HAP-1 (cell line): ENCODE measurements at regions not wholly inside any gene's neighbourhood (a gene's known extent, or its start where the extent isn't known, plus 50 kb on each side); places are given as distances from the start of the nearest gene placed in this dataset.
A peak's percentile ranks its signal among the peaks of the same experiment; 100 is the strongest.

Source experiments
- DNase-seq, 2 experiments: peaks; one replicate each; pipeline ENCODE4 v3.0.0-alpha.2; 2016 to 2020; ENCODE audit warnings: low spot score in 2 of 2
- H3K27me3 ChIP-seq: fragments of 250-450 bp; sonication (Bioruptor Pico); 2 replicates; pipeline ENCODE4 v1.5.1; 2020; ENCODE audit warnings: low read depth, mild to moderate bottlenecking, moderate library complexity
- H3K36me3 ChIP-seq: fragments of 250-450 bp; sonication (Bioruptor Pico); replicated peaks from 2 replicates; pipeline ENCODE4 v1.5.1; 2020; ENCODE audit warnings: mild to moderate bottlenecking
- H3K4me1 ChIP-seq: fragments of 250-450 bp; sonication (Bioruptor Pico); 2 replicates; pipeline ENCODE4 v1.5.1; 2020; ENCODE audit warnings: mild to moderate bottlenecking
- H3K4me3 ChIP-seq: fragments of 250-450 bp; sonication (Bioruptor Pico); 2 replicates; pipeline ENCODE4 v1.5.1; 2020; ENCODE audit warnings: mild to moderate bottlenecking, moderate library complexity
- H3K9me3 ChIP-seq: fragments of 250-450 bp; sonication (Bioruptor Pico); 2 replicates; pipeline ENCODE4 v1.5.1; 2020; ENCODE audit warnings: mild to moderate bottlenecking, moderate library complexity
- in situ Hi-C: fragments of 300-500 bp; cut with MboI; formaldehyde crosslinking; loops from 3 replicates; pipeline ENCODE4 v1.14.3; 2020; ENCODE audit warnings: low sequenced_read_pairs, inconsistent platforms, mixed read lengths

DNA sequence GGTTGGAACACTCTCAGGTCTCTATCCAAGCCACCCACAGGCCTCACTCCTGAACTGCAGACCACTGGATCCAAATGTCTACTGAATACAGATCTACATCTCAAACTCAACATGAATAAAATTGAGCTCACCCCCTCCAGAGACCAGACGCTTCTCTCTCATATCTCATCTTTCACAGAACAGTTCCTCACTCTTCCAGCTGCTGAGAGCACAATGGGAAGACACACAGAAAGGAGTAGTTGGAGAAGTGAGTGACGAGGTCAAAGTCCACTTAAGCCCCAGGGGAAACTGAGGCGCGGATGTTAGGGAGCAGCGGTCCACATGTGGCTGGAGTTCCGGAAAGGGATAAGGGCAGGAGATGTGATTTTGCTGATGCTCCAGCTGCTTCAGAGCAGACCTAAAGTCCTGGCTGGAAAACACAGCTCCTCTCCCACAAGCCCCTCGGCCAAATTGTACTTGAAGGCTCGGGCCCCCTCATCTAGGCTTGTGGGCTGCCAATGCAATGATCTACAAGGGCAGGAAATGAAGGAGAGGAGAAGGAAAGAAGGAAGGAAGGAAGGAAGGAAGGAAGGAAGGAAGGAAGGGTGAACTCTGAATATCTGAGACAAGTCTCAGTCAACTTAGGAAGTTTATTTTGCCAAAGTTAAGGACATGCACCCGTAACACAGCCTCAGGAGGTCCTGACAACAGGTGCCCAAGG, 211.2 kb upstream of the TLE3 start:
- H3K9me3 ChIP-seq, result no peaks in the 10 kb centered on the region
- no peak overlapping the region for H3K4me3 ChIP-seq
- H3K4me1 ChIP-seq, result no peaks in the 10 kb centered on the region
- H3K27me3 ChIP-seq, result 0 out of 2 replicates have a peak, but pooled peaks cover 10% of the 10 kb centered on the region
- in situ Hi-C loops, result no loop called here
- no peak for DNase-seq
- no peaks in the 10 kb centered on the region for H3K36me3 ChIP-seq

DNA sequence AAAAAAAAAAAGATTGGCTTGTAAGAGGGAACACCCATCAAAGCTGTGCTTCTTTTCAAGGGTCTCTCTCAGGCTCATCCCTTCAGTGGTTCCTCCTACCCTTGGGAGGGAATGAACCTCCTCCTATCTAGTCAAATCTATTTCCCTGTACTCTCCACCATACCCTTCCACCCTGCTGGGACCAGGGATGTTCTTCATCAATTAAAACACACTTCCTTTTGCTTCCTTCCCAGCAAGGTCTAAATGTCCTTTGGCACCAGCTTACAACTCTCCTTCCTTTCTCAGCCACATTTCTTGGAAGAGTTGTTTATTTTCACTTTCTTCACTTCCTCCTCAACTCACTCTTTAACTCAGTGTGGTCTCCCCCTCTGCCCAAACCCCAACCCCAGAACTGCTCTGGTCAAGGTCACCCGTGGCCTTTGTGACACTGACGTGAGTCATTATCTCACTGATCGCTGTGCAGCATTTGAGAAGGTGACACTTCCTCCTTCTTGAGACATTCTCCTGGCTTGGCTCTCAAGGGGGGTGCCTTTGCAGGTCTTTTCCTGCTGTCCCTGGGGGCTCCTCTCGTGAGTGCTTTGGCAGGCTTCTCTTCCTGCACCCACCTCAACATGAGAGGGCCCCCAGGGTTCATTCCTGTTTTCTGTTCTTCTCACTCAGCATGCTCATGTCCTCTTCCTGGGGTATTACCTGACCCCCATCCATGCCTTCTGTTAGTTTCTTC, 210.5 kb upstream of the TLE3 start:
- in situ Hi-C loops, result no loop called here
- H3K36me3 ChIP-seq, result no peaks in the 10 kb centered on the region
- H3K4me3 ChIP-seq, result no peak overlapping the region
- no peaks in the 10 kb centered on the region for H3K4me1 ChIP-seq
- H3K27me3 ChIP-seq, result 0 out of 2 replicates have a peak, but pooled peaks cover 10% of the 10 kb centered on the region
- H3K9me3 ChIP-seq, result no peaks in the 10 kb centered on the region
- no peak for DNase-seq

DNA sequence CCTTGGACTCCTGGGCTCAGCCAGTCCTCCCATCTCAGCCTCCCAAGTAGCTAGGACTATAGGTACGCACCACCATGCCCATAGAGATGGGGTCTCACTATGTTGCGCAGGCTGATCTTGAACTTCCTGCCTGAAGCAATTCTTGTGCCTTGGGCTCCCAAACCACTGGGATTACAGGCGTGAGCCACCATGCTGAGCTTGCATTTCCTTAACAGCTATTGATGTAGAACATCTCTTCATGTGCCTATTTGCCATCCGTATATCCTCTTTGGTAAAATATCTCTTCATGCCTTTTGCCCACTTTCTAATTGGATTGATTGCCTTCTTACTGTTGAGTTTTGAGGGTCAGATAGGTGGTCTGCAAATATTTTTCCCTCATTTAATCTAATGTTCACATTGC, 208.9 kb upstream of the TLE3 start:
- H3K4me1 ChIP-seq, result no peaks in the 10 kb centered on the region
- in situ Hi-C loops, result no loop called here
- H3K9me3 ChIP-seq, result no peaks in the 10 kb centered on the region
- 0 out of 2 replicates have a peak, but pooled peaks cover 8% of the 10 kb centered on the region for H3K27me3 ChIP-seq
- H3K4me3 ChIP-seq, result no peak overlapping the region
- no peaks in the 10 kb centered on the region for H3K36me3 ChIP-seq
- DNase-seq, result peak in 1 of 2 experiments; percentile 2

DNA sequence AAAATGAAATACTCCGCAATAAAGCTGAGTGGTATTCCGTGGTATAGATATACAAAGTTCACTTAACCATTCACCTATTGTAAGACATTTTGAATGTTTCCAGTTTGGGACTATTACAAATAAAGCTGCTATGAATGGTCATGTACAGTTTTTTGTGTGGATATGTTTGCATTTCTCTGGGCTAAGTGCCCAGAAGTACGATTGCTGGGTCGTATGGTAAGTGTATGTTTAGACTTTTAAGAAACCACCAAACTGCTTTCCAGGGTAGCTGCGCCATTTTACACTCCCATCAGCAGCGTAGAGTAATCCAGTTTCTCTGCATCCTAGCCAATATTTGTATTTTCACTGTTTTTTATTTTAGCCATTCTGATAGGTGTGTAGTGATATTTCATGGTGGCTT, 208.4 kb upstream of the TLE3 start:
- in situ Hi-C loops, result no loop called here
- Histone ChIP-seq H3K4me3 (no peak overlapping the region), H3K27me3 (0 out of 2 replicates have a peak, but pooled peaks cover 6% of the 10 kb centered on the region), H3K36me3 (no peaks in the 10 kb centered on the region), H3K9me3 (no peaks in the 10 kb centered on the region), H3K4me1 (no peaks in the 10 kb centered on the region)
- no peak for DNase-seq

DNA sequence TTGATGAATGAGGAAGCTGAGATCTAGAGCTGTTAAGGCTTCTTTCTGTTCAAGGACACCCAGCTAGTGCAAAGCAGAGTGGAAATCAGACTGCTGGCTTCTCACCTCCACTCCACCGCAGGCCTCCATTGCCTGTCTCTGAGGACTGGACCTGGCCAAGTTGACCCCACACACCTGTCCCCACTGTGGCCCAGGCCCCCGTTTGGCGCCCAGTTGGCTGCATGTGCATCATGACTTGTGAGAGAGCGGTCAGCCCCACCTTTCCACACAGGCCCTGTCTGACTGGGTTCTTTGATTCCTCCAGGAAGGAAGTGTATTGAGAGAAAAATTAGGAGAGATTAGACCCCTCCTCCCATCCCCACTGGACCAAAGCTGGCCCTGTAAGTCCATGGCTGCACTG, 206.3 kb upstream of the TLE3 start:
- no peak for DNase-seq

DNA sequence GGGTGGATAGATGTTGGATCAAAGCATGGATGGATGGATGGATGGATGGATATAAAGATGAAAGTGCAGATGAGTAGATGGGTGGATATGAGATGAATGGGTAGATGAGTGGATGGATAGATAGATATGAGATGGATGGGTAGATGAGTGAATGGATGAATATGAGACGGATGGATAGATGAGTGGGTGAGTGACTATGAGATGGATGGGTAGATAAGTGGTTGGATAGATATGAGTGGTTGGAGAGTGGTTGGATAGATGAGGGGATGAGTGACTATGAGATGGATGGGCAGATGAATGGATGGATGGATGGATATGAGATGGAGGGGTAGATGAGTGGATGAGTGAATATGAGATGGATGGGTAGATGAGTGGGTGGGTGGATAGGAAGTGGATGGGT, 204.6 kb upstream of the TLE3 start:
- no peak for DNase-seq
- Histone ChIP-seq H3K4me1 (peaks cover 9% of the 10 kb centered on the region), H3K9me3 (no peaks in the 10 kb centered on the region), H3K27me3 (no peaks in the 10 kb centered on the region), H3K36me3 (no peaks in the 10 kb centered on the region), H3K4me3 (no peak overlapping the region)
- in situ Hi-C loops, result no loop called here

More for the DNA sequence above, 206.3 kb upstream of the TLE3 start:
- H3K27me3 ChIP-seq, result no peaks in the 10 kb centered on the region
- in situ Hi-C loops, result no loop called here
- H3K9me3 ChIP-seq, result no peaks in the 10 kb centered on the region
- no peak overlapping the region for H3K4me3 ChIP-seq
- no peaks in the 10 kb centered on the region for H3K4me1 ChIP-seq
- no peaks in the 10 kb centered on the region for H3K36me3 ChIP-seq

DNA sequence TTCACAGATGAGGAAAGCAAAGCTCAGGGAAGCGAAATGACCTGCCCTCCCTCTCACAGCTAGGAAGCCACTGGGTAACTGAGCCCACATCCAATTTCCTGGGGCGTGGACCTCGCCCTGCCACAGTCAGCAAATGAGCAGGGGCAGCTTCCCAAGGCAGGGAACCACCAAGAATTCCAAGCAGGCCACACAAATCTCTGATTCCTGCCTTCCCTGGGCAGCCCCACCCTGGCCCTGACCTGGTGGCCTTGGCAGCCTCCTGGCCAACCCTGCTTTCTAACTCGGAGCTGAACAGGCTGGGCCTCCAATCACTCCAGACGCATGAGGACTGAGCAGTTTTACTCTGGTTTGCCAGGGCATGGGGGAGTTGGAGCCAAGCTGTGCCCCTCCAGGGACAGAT, 203.7 kb upstream of the TLE3 start:
- Histone ChIP-seq H3K4me3 (no peak overlapping the region), H3K36me3 (no peaks in the 10 kb centered on the region), H3K4me1 (peaks cover 10% of the 10 kb centered on the region), H3K27me3 (no peaks in the 10 kb centered on the region), H3K9me3 (no peaks in the 10 kb centered on the region)
- DNase-seq, result no peak
- in situ Hi-C loops, result no loop called here

DNA sequence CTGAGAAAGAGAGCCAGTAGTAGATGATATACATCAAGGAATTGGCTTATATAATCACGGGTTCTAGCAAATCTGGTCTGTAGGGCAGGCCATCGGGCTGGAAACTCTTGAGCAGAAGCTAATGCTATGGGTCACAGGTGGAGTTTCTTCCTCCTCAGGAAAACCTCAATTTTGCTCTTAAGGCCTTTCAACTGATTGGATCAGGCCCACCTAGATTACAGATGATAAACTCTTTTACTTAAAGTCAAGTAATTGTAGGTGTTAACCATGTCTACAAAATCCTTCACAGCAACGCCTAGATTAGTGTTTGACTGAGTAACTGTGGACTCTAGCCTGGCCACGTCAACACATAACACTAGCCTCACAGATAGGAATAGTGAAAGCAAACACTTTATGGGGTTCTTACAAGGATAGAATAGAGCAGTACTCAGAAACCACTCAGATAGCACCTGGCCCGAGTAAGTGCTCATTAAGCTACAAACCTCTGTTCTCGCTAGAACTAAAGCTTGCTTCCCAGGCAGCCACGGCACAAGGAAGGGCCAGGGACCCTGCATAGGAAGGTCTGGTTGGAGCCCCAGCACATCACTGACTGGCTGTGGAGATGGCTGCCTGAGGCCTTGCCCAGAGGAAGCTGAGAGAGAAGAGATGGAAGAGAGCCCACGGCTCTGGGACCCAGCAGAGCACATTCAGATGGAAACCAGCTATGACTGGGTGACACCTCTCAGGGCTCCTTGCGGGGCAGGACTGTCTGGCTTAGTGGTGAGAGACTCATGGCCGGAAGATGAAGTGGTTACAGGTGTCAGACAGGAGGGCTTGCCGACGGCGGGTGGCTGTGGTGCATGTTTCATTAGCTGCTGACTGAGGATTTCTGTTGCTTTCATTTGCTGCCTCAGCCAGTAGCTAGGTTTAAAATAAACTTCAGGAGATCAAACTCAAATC, 202.5 kb upstream of the TLE3 start:
- no peak overlapping the region for H3K4me3 ChIP-seq

DNA sequence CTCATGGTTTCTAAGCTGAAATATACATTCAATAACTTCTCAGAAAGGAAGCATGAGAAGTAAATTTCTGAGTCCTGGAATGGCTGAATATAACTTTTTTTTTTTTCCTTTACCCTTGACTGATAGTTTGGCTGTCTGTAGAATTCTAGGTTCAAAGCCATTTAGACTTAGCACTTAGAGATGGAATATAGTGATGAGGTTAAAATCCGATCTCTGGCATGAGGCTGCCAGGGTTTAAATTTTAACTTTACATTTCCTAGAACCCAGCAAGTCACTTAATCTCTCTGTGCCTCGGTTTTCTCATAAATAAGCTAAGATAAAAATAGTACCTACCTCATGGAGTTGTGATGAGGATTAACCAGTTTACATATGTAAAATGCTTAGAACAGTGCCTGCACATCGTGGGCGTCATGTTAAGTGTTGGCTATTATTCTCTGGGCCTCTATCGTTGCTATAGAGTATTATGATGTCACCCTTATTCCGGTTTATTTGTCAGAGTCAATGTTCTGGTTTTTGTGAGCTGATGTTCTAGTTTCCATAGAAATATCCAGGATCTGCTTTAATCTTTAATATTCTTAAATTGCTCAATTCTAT, 199.8 kb upstream of the TLE3 start:
- no peak overlapping the region for H3K4me3 ChIP-seq
- H3K4me1 ChIP-seq, result peaks cover 10% of the 10 kb centered on the region
- no peaks in the 10 kb centered on the region for H3K27me3 ChIP-seq
- H3K36me3 ChIP-seq, result no peaks in the 10 kb centered on the region
- DNase-seq, result peak; percentile 43 to 77
- no peaks in the 10 kb centered on the region for H3K9me3 ChIP-seq
- in situ Hi-C loops, result no loop called here

More for the DNA sequence above, 202.5 kb upstream of the TLE3 start:
- DNase-seq, result no peak
- in situ Hi-C loops, result no loop called here
- Histone ChIP-seq H3K27me3 (no peaks in the 10 kb centered on the region), H3K36me3 (no peaks in the 10 kb centered on the region), H3K9me3 (no peaks in the 10 kb centered on the region), H3K4me1 (peaks cover 10% of the 10 kb centered on the region)

DNA sequence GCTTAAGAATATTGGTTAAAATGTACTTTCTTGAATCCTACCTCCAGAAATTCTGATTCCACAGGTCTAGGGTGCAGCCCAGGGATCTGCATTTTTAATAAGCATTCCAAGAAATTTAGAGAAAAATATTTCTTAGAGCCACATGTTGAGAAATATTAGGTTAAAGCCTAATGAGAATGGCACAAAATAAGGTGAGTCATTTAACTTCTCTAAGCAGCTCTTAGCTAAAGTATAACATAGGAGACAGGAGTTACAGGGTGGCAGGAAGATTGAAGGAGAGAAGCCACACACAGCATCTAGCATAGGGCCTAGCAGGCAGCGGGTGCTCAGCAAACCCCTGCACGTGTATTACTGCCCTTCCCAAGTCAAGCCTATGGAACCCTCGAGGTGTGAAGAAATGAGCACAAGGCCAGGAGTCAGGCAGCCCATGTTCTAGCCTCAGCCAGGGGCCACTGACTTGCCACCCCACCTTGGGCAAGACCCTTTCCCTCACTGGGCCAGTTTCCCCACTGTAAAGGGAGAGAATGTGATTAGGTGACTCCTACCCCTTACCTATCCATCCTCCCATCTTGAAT, 197.1 kb upstream of the TLE3 start:
- Histone ChIP-seq H3K9me3 (no peaks in the 10 kb centered on the region), H3K4me1 (peaks cover 10% of the 10 kb centered on the region), H3K36me3 (no peaks in the 10 kb centered on the region), H3K4me3 (no peak overlapping the region), H3K27me3 (no peaks in the 10 kb centered on the region)
- in situ Hi-C loops, result no loop called here
- no peak for DNase-seq

DNA sequence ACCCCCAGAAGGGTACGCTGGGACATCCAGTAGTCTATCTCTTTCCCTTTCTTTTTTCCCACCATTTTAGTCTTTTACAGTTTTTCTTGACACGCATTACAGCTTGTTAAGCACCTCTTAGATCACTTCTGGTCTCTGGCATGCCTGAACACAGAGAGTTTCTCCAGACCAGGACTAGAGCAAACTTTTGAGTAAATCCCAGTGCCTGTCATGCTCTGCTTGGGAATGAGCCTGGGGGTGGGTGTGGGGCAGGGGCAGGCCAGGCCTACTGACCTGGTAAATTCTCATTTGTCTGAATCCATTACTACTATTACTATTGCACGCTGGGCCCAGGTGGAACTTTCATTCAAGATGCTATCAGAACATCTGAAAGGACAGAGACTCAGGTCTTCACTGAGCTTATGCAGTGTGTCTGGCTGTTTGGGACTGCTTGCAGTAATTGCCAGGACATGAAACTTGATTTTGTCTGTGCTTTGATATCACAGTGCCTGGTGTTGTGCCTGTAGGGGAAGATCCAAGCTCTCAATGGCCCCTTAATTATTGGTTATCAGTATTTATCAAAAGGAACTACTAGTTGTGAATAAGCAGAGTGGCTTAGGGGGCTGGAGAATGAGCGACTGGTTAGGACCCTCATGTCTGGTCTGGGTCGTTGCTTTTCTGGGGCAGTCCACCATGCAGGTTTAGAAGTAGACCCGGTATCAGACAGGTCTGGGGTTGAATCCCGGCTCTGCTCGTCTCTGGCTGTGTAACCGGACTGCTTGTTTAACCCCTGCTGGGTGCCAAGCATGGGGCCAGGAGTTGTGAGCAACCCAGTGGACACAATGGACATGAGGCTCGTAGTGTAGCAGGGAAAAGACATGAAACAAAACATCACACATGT, 196.1 kb upstream of the TLE3 start:
- Histone ChIP-seq H3K9me3 (no peaks in the 10 kb centered on the region), H3K36me3 (no peaks in the 10 kb centered on the region), H3K4me3 (no peak overlapping the region), H3K4me1 (peaks cover 10% of the 10 kb centered on the region), H3K27me3 (no peaks in the 10 kb centered on the region)
- in situ Hi-C loops, result no loop called here
- no peak for DNase-seq

DNA sequence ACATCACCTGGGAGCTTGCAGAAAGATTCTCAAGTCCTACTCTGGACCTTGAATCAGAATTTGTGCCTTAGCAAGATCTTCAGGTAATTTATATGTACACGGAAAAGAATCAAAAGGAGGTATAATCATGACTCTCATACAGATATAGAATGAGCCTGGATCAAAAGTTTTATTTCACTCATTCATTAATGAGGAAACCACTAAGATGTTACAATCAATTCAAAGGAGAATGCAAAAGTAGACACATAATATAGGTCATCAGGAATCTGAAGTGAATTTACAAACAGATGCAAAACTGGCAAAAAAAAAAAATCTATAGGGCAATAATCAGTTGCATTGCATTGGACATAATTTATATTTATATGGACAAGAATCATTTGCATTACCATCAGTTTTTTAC, 195.4 kb upstream of the TLE3 start:
- no peaks in the 10 kb centered on the region for H3K9me3 ChIP-seq
- no peaks in the 10 kb centered on the region for H3K27me3 ChIP-seq
- no peak for DNase-seq
- H3K4me3 ChIP-seq, result no peak overlapping the region
- peaks cover 9% of the 10 kb centered on the region for H3K4me1 ChIP-seq
- in situ Hi-C loops, result no loop called here
- no peaks in the 10 kb centered on the region for H3K36me3 ChIP-seq
